ENCODE measurements at regions not wholly inside any gene's neighbourhood (a gene's known extent, or its start where the extent isn't known, plus 50 kb on each side); places are given as distances from the start of the nearest gene placed in this dataset.

DNA sequence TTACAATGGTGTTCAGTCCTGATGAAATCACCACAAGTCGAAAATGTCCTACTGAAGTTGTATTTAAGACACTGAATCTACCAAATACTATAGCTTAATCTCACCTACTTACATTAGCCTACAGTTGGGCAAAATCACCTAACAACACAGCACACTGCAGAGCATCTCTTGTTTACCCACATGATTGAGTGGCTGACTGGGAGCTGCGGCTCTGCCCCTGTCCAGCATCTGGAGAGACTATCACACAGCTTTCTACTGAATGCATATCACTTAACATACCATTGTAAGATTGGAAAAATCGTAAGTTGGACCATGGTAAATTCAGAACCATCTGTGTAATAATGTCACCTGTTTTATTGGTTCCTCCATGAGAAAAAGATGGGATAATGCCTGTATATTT, 1083.2 kb upstream of the PCDH7 start:
- no peak overlapping the region for H3K9ac ChIP-seq (ENCODE audit: low read length)

DNA sequence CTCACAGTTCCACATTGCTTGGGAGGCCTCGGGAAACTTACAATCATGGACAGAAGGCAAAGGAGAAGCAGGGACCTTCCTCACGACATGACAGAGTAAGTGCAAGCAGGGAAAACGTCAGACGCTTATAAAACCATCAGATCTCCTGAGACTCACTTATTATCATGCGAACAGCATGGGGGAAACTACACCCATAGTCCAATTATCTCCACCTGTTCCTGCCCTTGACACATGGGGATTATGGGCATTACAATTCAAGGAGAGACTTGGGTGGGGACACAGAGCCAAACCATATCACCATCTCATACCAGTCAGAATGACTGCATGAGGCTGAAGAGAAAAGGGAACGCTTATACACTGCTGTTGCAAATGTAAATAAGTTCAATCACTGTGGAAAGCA, 1066.9 kb upstream of the PCDH7 start:
- no peak for TF ChIP-seq TAF1 (IDR thresholded peaks at IDR 0.05; ENCODE audit: low read depth)
- no peak for TF ChIP-seq RAD21 (conservative IDR thresholded peaks at IDR 0.05)
- TF ChIP-seq MXI1 (conservative IDR thresholded peaks at IDR 0.05; ENCODE audit: poor library complexity, severe bottlenecking), result no peak
- TF ChIP-seq, protein P1, sequence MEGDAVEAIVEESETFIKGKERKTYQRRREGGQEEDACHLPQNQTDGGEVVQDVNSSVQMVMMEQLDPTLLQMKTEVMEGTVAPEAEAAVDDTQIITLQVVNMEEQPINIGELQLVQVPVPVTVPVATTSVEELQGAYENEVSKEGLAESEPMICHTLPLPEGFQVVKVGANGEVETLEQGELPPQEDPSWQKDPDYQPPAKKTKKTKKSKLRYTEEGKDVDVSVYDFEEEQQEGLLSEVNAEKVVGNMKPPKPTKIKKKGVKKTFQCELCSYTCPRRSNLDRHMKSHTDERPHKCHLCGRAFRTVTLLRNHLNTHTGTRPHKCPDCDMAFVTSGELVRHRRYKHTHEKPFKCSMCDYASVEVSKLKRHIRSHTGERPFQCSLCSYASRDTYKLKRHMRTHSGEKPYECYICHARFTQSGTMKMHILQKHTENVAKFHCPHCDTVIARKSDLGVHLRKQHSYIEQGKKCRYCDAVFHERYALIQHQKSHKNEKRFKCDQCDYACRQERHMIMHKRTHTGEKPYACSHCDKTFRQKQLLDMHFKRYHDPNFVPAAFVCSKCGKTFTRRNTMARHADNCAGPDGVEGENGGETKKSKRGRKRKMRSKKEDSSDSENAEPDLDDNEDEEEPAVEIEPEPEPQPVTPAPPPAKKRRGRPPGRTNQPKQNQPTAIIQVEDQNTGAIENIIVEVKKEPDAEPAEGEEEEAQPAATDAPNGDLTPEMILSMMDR (IDR thresholded peaks at IDR 0.05; ENCODE audit: poor library complexity, severe bottlenecking), result no peak
- TF ChIP-seq, protein P2, sequence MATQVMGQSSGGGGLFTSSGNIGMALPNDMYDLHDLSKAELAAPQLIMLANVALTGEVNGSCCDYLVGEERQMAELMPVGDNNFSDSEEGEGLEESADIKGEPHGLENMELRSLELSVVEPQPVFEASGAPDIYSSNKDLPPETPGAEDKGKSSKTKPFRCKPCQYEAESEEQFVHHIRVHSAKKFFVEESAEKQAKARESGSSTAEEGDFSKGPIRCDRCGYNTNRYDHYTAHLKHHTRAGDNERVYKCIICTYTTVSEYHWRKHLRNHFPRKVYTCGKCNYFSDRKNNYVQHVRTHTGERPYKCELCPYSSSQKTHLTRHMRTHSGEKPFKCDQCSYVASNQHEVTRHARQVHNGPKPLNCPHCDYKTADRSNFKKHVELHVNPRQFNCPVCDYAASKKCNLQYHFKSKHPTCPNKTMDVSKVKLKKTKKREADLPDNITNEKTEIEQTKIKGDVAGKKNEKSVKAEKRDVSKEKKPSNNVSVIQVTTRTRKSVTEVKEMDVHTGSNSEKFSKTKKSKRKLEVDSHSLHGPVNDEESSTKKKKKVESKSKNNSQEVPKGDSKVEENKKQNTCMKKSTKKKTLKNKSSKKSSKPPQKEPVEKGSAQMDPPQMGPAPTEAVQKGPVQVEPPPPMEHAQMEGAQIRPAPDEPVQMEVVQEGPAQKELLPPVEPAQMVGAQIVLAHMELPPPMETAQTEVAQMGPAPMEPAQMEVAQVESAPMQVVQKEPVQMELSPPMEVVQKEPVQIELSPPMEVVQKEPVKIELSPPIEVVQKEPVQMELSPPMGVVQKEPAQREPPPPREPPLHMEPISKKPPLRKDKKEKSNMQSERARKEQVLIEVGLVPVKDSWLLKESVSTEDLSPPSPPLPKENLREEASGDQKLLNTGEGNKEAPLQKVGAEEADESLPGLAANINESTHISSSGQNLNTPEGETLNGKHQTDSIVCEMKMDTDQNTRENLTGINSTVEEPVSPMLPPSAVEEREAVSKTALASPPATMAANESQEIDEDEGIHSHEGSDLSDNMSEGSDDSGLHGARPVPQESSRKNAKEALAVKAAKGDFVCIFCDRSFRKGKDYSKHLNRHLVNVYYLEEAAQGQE (IDR thresholded peaks at IDR 0.05; ENCODE audit: borderline replicate concordance), result no peak
- no peak for TF ChIP-seq EZH2 (IDR thresholded peaks at IDR 0.05; ENCODE audit: borderline replicate concordance, insufficient read depth, low read length, poor library complexity, severe bottlenecking)
- TF ChIP-seq POLR2AphosphoS5 (IDR thresholded peaks at IDR 0.05), result no peak
- TF ChIP-seq EP300 (conservative IDR thresholded peaks at IDR 0.05; ENCODE audit: poor library complexity, severe bottlenecking), result no peak
- TF ChIP-seq SMC3 (conservative IDR thresholded peaks at IDR 0.05; ENCODE audit: poor library complexity), result no peak
- Histone ChIP-seq H3K27me3 (ENCODE audit: insufficient read depth, low read depth, low read length) (no peaks in the 10 kb centered on the region), H2AFZ (ENCODE audit: low read depth, low read length) (no peak overlapping the region), H3K9ac (ENCODE audit: low read length) (no peak overlapping the region), H3K79me2 (replicated peaks; ENCODE audit: insufficient read depth, low read length) (no peaks in the 10 kb centered on the region), H3K36me3 (ENCODE audit: insufficient read depth, low read length) (no peaks in the 10 kb centered on the region), H3K4me2 (ENCODE audit: low read length) (no peak overlapping the region), H3K4me3 (ENCODE audit: low read length) (no peak overlapping the region), H3K27ac (ENCODE audit: low read length) (no peak overlapping the region), H3K9me2 (ENCODE audit: insufficient read depth, low read length) (no peaks in the 10 kb centered on the region), H3K9me3 (ENCODE audit: low read length) (no peaks in the 10 kb centered on the region), H4K20me1 (ENCODE audit: insufficient read depth) (no peaks in the 10 kb centered on the region), H3F3A (ENCODE audit: insufficient read depth, low read length, poor library complexity, severe bottlenecking) (no peaks in the 10 kb centered on the region)

More for the DNA sequence above, 1083.2 kb upstream of the PCDH7 start:
- H3F3A ChIP-seq (ENCODE audit: insufficient read depth, low read length, poor library complexity, severe bottlenecking), result no peaks in the 10 kb centered on the region
- H3K36me3 ChIP-seq (ENCODE audit: insufficient read depth, low read length), result no peaks in the 10 kb centered on the region
- no peak for TF ChIP-seq MXI1 (conservative IDR thresholded peaks at IDR 0.05; ENCODE audit: poor library complexity, severe bottlenecking)
- TF ChIP-seq, protein P2 (IDR thresholded peaks at IDR 0.05; ENCODE audit: borderline replicate concordance), result no peak
- no peak for TF ChIP-seq POLR2AphosphoS5 (IDR thresholded peaks at IDR 0.05)
- TF ChIP-seq, protein P1 (IDR thresholded peaks at IDR 0.05; ENCODE audit: poor library complexity, severe bottlenecking), result no peak
- no peak for TF ChIP-seq EP300 (conservative IDR thresholded peaks at IDR 0.05; ENCODE audit: poor library complexity, severe bottlenecking)
- TF ChIP-seq RAD21 (conservative IDR thresholded peaks at IDR 0.05), result no peak
- no peak for TF ChIP-seq EZH2 (IDR thresholded peaks at IDR 0.05; ENCODE audit: borderline replicate concordance, insufficient read depth, low read length, poor library complexity, severe bottlenecking)
- TF ChIP-seq TAF1 (IDR thresholded peaks at IDR 0.05; ENCODE audit: low read depth), result no peak
- TF ChIP-seq SMC3 (conservative IDR thresholded peaks at IDR 0.05; ENCODE audit: poor library complexity), result no peak
- no peaks in the 10 kb centered on the region for H3K27me3 ChIP-seq (ENCODE audit: insufficient read depth, low read depth, low read length)
- no peak overlapping the region for H3K4me2 ChIP-seq (ENCODE audit: low read length)
- no peaks in the 10 kb centered on the region for H4K20me1 ChIP-seq (ENCODE audit: insufficient read depth)
- no peaks in the 10 kb centered on the region for H3K79me2 ChIP-seq (replicated peaks; ENCODE audit: insufficient read depth, low read length)
- H3K9me3 ChIP-seq (ENCODE audit: low read length), result no peaks in the 10 kb centered on the region
- no peak overlapping the region for H3K27ac ChIP-seq (ENCODE audit: low read length)
- no peaks in the 10 kb centered on the region for H3K9me2 ChIP-seq (ENCODE audit: insufficient read depth, low read length)
- H2AFZ ChIP-seq (ENCODE audit: low read depth, low read length), result no peak overlapping the region
- H3K4me3 ChIP-seq (ENCODE audit: low read length), result no peak overlapping the region

All from neural cell (in vitro differentiated cells).